Fibroblast of villous mesenchyme (primary cell): ENCODE measurements at regions not wholly inside any gene's neighbourhood (a gene's known extent, or its start where the extent isn't known, plus 50 kb on each side); places are given as distances from the start of the nearest gene placed in this dataset.
"Not testable (repeated sequence)": the region's sequence is repeated elsewhere in the genome, so short reads cannot be mapped to it uniquely, and the experiment has no call there.

Experiments used
- DNase-seq: peaks from one replicate; pipeline ENCODE4 v3.0.0-alpha.2; 2010; ENCODE audit warnings: low read depth
- H3K4me3 ChIP-seq: 2 replicates; pipeline ENCODE4 v1.5.1; 2011; ENCODE audit warnings: low read depth, mild to moderate bottlenecking, low read length
- CTCF ChIP-seq: IDR thresholded peaks from 2 replicates; pipeline ENCODE4 v1.5.1; 2012; ENCODE audit warnings: low read depth, mild to moderate bottlenecking, low read length; ENCODE audit not compliant: insufficient read depth

DNA sequence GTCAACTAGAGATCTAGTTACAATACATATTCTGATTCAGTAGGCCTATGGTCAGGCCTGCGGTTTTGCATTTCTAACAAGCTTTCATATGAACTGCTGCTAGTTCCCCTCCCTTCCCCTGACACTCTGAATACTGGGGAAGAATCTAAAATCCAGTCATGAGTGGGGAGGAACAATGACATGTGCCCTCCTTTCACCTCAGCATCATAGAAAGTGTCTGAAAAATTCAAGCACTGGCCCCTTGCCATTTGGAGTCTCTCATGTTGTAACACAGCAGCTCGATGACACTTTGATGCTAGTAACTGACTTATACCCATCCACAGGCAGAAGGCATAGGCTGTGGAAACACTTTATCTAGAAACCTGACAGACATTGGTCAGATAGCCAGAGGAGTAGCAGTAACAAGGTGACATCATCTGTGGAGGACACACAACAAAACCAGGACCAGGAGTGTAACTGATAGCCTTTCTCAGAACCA lies 161.9 kb upstream of the RASSF8 start:
- no peak for TF ChIP-seq CTCF
- no peak for DNase-seq
- no peak overlapping the region for H3K4me3 ChIP-seq

GRCh38 chr12:25797386-25797785 lies 161.1 kb upstream of the RASSF8 start:
- no peak for TF ChIP-seq CTCF
- DNase-seq, result no peak
- H3K4me3 ChIP-seq, result no peak overlapping the region

- no peak overlapping the region for H3K4me3 ChIP-seq
- TF ChIP-seq CTCF, result no peak
- no peak for DNase-seq
Observed at GRCh38 chr12:25797949-25798348, 160.5 kb upstream of the RASSF8 start.

- no peak for TF ChIP-seq CTCF
- peak; percentile 41 for DNase-seq
- no peak overlapping the region for H3K4me3 ChIP-seq
Observed at GRCh38 chr12:25800101-25800500, 158.4 kb upstream of the RASSF8 start.

DNA sequence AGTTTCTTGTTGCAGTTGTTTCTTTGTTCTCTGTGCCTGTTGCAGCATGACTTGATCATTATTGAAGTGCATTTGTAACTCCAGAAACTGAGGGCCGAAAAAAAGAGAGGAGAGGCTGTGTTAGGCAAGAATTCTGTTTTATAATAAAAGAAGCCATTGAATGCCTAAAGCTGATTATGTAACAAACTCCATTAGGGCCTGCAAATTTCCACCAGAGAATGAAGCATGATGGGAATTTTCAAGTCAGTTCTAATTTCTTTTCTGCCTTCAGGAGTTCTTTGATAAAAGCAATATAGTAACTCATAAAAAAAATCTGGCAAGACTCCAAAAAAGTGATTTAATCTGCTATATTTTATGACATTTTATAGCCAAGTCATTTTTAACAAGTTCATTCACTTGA lies 156.7 kb upstream of the RASSF8 start:
- no peak overlapping the region for H3K4me3 ChIP-seq
- TF ChIP-seq CTCF, result no peak
- no peak for DNase-seq

- DNase-seq, result no peak
- no peak for TF ChIP-seq CTCF
- H3K4me3 ChIP-seq, result no peak overlapping the region
Observed at GRCh38 chr12:25802143-25802542, 156.3 kb upstream of the RASSF8 start.

GRCh38 chr12:25803029-25803664 lies 155.3 kb upstream of the RASSF8 start:
- H3K4me3 ChIP-seq, DNase-seq: not testable (repeated sequence)

DNA sequence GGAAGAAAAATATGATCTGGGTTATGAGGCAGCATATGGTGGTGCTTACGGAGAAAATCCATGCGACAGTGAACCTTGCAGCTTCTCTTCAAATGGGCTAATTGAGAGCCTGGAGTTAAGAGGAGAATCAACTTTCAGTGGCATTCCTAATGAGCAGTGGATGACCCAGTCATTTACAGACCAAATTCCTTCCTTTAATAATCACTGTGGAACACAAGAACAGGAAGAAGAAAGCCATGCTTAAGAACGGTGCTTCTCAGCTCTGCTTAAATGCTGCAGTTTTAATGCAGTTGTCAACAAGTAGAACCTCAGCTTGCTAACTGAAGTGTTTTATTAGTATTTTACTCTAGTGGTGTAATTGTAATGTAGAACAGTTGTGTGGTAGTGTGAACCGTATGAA lies 154.2 kb upstream of the RASSF8 start:
- not testable (repeated sequence) for H3K4me3 ChIP-seq
- DNase-seq, result peak; percentile 15
